ENCODE measurements at regions not wholly inside any gene's neighbourhood (a gene's known extent, or its start where the extent isn't known, plus 50 kb on each side); places are given as distances from the start of the nearest gene placed in this dataset.

GRCh38 chr10:44702531-44702930 lies 208.6 kb upstream of the TMEM72 start:
- no peak for TF ChIP-seq TEAD4 (IDR thresholded peaks at IDR 0.05)
- TF ChIP-seq CEBPB (IDR thresholded peaks at IDR 0.05): no peak
- TF ChIP-seq RAD21 (IDR thresholded peaks at IDR 0.05; ENCODE audit: low read depth): no peak
- no peak for TF ChIP-seq NFIC (IDR thresholded peaks at IDR 0.05)
- no peak for TF ChIP-seq USF1 (IDR thresholded peaks at IDR 0.05)
- TF ChIP-seq FOXM1 (IDR thresholded peaks at IDR 0.05; ENCODE audit: borderline replicate concordance, low read depth): no peak

DNA sequence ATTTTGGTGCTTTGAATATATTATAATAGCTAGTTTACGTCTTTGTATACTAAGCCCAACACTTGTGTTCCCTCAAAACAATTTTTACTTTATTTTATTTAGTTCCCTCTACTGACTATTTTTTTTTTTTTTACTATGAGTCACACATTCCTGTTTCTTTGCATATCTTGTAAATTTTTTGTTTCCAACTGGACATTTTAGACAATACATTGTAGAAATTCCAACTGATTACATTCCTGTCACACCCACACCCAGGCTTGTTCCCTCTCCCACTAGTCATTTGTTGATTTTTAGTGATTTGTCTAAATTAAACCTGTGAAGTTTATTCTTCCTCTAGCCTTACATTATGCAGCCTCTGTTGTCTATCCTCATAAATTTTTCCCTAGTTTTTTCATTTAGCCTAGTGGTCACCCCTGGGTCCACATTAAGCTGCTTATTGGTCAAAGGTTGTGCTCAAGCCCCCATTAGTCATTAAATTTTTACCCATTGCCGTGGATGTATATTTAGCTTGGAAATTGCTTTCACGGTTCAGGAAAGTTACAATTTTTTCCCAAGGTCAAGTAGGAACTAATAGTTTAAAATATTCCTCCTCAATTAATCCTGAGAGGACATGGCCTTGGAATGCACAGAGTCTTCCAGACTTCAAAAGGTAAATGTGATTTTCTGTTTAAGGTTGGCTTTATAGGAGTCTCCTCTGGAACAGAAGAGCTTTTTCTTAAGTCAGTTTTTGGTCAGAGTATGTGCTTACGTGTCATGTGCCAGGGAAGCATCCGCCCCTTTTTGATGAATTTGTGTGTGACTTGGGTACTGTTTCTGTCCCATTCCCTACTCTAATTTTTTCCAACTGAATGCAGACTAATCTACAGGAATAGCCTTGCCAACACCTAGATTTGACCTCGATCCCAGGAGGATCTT lies 207.6 kb upstream of the TMEM72 start:
- TF ChIP-seq EP300 (IDR thresholded peaks at IDR 0.05; ENCODE audit: borderline replicate concordance): peak; percentile 26; the same call in 1 of the 2 replicates
- TF ChIP-seq YY1 (IDR thresholded peaks at IDR 0.05; ENCODE audit: low read depth): no peak
- TF ChIP-seq TEAD4 (IDR thresholded peaks at IDR 0.05): peak; percentile 85

- no peak for TF ChIP-seq CREB1 (IDR thresholded peaks at IDR 0.05; ENCODE audit: low read depth)
- no peak for TF ChIP-seq CEBPB (IDR thresholded peaks at IDR 0.05)
- no peak for TF ChIP-seq YY1 (IDR thresholded peaks at IDR 0.05; ENCODE audit: low read depth)
- no peak for TF ChIP-seq ZBTB7A (IDR thresholded peaks at IDR 0.05; ENCODE audit: low read depth)
- no peak for TF ChIP-seq EGR1 (IDR thresholded peaks at IDR 0.05)
- TF ChIP-seq TAF1 (IDR thresholded peaks at IDR 0.05; ENCODE audit: low read depth): no peak
- TF ChIP-seq RAD21 (IDR thresholded peaks at IDR 0.05; ENCODE audit: low read depth): no peak
These were observed 206.5 kb upstream of the TMEM72 start for GRCh38 chr10:44704616-44705015.

- no peak for TF ChIP-seq RAD21 (IDR thresholded peaks at IDR 0.05; ENCODE audit: low read depth)
- no peak for TF ChIP-seq EP300 (IDR thresholded peaks at IDR 0.05; ENCODE audit: borderline replicate concordance)
- TF ChIP-seq CEBPB (IDR thresholded peaks at IDR 0.05): no peak
- TF ChIP-seq, protein P1, sequence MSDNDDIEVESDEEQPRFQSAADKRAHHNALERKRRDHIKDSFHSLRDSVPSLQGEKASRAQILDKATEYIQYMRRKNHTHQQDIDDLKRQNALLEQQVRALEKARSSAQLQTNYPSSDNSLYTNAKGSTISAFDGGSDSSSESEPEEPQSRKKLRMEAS (IDR thresholded peaks at IDR 0.05): no peak
- no peak for TF ChIP-seq REST (IDR thresholded peaks at IDR 0.05; ENCODE audit: low read depth)
- TF ChIP-seq FOXM1 (IDR thresholded peaks at IDR 0.05; ENCODE audit: borderline replicate concordance, low read depth): no peak
- TF ChIP-seq CREB1 (IDR thresholded peaks at IDR 0.05; ENCODE audit: low read depth): no peak
- TF ChIP-seq TAF1 (IDR thresholded peaks at IDR 0.05; ENCODE audit: low read depth): no peak
- no peak for TF ChIP-seq EGR1 (IDR thresholded peaks at IDR 0.05)
- no peak for TF ChIP-seq USF1 (IDR thresholded peaks at IDR 0.05)
- TF ChIP-seq TCF12 (IDR thresholded peaks at IDR 0.05; ENCODE audit: low read depth): no peak
- TF ChIP-seq TEAD4 (IDR thresholded peaks at IDR 0.05): no peak
- TF ChIP-seq YY1 (IDR thresholded peaks at IDR 0.05; ENCODE audit: low read depth): no peak
- no peak for TF ChIP-seq NFIC (IDR thresholded peaks at IDR 0.05)
- TF ChIP-seq ZBTB7A (IDR thresholded peaks at IDR 0.05; ENCODE audit: low read depth): no peak
These were observed 204.4 kb upstream of the TMEM72 start for GRCh38 chr10:44706745-44707144.

DNA sequence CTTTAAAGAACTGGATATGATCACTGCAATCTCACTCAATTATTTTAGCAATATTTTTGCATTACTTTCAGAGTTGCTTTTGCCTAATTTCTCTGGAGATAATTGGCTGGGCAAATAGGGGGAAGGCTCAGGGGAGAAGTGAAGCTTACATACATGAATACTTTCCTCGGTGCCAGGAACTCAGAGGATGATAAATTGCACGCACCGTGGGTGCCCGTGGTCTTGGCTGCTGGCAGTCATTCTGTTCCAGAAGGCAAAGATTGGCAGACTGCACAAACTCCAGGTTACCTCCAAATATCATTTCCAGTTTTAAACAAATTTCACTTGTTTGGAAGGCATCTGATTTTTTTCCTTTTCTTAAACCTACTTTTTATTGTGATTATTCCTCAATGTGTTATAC lies 197.8 kb upstream of the TMEM72 start:
- TF ChIP-seq FOXM1 (IDR thresholded peaks at IDR 0.05; ENCODE audit: borderline replicate concordance, low read depth) (no peak), TAF1 (IDR thresholded peaks at IDR 0.05; ENCODE audit: low read depth) (no peak), CEBPB (IDR thresholded peaks at IDR 0.05) (no peak), TCF12 (IDR thresholded peaks at IDR 0.05; ENCODE audit: low read depth) (no peak), USF1 (IDR thresholded peaks at IDR 0.05) (no peak), CREB1 (IDR thresholded peaks at IDR 0.05; ENCODE audit: low read depth) (no peak), EGR1 (IDR thresholded peaks at IDR 0.05) (no peak), TEAD4 (IDR thresholded peaks at IDR 0.05) (no peak), RAD21 (IDR thresholded peaks at IDR 0.05; ENCODE audit: low read depth) (no peak), REST (IDR thresholded peaks at IDR 0.05; ENCODE audit: low read depth) (no peak)

DNA sequence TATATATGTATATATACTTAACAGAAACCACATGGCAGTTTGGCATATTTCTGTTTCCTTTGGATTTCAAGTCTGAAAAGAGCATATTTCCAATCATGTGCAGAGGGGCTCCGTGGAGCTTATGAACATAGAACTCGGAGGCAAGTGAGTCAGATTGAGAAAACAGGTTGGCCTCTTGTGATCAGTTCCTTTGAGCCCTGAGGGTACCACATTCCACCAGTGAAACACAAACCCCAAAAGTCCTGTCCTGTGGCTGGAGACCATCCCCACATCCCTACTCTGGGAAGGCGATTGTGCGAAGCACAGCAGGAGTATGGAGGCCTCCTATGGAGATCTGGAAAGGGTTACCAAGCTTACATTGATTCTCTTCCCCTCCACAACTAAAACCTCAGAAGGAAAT lies 196.7 kb upstream of the TMEM72 start:
- TF ChIP-seq EGR1 (IDR thresholded peaks at IDR 0.05) (no peak), TCF12 (IDR thresholded peaks at IDR 0.05; ENCODE audit: low read depth) (no peak), ZBTB7A (IDR thresholded peaks at IDR 0.05; ENCODE audit: low read depth) (no peak), NFIC (IDR thresholded peaks at IDR 0.05) (no peak), FOXM1 (IDR thresholded peaks at IDR 0.05; ENCODE audit: borderline replicate concordance, low read depth) (no peak), TAF1 (IDR thresholded peaks at IDR 0.05; ENCODE audit: low read depth) (no peak), TEAD4 (IDR thresholded peaks at IDR 0.05) (no peak), RAD21 (IDR thresholded peaks at IDR 0.05; ENCODE audit: low read depth) (no peak), YY1 (IDR thresholded peaks at IDR 0.05; ENCODE audit: low read depth) (no peak), REST (IDR thresholded peaks at IDR 0.05; ENCODE audit: low read depth) (no peak), USF1 (IDR thresholded peaks at IDR 0.05) (no peak)
- TF ChIP-seq, protein P1 (IDR thresholded peaks at IDR 0.05): no peak
